ENCODE measurements at regions not wholly inside any gene's neighbourhood (a gene's known extent, or its start where the extent isn't known, plus 50 kb on each side); places are given as distances from the start of the nearest gene placed in this dataset.

DNA sequence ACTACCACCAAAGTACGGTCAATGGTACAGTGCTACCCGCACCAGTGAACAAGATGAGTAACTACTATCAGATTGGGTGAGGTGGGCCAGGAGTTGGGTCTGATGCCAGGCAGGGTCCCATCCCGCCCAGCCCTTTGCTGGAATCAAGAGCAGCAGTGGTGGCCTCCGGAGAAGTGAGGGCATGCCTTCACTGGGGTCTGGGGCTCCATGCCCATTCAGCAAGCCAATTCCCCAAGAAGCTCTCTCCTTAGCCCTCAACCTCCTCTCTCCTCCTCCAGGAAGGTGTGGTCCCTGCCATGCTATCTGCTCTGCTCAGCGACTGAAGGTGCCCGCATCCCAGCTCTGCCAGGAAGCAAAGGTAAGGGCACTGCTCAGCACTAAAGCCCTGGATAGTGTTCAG lies 62.7 kb upstream of the CPLX2 start:
- DNase-seq = no peak

DNA sequence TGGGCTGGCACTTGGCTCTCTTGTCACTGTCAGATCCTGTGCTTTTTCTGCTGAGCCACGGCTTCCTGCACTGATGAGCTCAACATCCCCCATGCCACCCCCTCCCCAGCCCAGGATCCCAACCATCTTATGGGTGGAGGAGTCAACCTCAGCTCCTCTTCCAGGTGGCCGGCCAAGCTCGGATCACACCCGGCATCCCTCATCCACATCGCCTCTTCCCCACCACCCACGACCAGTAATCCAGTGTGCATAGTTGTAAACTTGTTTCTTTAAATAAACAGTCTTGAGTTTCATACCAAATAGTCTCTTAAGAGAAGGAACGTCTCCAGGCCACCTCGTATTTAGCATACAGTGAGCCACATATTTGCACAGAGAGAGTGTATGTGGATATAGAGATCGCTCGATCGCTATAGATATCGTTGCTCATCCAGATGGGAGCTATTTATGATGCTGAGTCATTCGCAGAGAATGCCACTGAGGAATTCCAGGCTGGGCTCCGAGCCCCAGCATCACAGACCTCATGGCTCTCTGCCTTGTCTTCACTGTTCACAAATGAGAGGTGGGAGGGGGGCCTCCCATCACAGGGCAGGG lies 61.8 kb upstream of the CPLX2 start:
- no peak for DNase-seq

DNA sequence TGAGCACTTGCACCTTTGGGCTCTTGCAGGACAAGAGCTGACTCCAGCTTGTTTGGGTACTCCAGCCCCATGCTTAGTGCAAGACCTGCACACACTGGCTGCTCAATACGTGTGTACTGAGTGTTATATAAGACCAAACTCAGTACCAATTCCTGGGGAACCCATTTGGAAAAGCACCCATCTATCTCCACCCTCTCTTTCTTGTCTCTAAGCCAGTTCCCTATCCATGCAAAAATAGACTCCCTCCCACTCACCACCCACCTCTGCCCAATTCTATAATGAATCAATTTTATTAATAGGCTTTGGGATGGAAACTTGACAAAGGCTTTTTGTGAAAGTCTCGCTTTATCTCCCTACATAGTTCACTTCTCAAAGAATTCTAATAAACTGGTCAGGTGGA lies 60.9 kb upstream of the CPLX2 start:
- DNase-seq = no peak

DNA sequence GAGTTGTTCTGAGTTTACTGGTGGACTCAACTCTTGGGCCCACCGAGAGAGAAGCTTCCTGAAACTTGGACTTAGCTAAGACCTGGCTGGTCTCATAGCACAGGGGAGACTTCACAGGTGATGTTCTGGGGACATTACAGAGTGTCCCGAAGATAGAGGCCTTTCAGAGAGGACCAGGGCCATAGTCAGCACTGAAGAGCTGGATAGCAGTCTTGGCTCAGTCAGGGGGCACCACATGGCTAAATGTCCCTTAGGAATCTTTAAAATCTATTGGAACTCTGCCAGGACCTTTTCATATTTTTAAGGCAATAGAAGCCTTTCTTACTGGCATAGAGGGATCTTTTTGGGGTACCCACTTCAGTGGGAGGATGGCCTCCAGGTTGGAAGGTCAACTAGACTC lies 59.8 kb upstream of the CPLX2 start:
- DNase-seq = no peak

DNA sequence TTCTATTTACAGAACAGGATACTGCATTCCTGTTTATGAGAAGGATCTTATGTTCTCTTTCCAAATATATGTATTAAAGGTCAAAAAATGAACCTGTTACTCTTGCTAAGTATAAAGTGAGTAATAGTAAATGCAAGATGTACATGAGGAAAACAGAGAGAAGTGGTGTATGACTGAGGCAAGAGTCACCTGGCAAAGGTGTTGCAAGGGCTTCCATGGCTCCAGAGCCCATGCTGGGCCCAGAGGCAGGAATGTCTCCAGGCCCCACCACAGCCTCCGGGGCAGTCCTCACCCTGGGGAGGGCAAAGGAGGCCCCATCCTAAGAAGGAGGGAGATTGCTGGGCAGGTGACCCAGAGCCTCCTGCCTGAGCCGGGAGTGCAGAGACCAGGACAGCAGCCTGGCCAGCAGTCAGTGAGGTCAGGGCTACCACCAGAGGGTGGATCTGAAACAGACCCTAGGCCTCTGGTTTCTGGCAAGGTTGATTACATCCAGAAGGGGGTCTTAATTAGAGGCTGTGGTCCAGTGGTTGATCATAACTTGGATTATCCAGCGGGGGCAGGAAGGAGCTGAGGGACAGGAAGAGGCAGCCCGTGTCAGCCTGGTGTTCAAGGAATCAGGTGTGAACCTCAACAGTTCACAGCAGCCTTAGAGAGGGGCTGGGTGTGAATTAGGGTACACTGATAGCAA lies 57.3 kb upstream of the CPLX2 start:
- no peak for DNase-seq

DNA sequence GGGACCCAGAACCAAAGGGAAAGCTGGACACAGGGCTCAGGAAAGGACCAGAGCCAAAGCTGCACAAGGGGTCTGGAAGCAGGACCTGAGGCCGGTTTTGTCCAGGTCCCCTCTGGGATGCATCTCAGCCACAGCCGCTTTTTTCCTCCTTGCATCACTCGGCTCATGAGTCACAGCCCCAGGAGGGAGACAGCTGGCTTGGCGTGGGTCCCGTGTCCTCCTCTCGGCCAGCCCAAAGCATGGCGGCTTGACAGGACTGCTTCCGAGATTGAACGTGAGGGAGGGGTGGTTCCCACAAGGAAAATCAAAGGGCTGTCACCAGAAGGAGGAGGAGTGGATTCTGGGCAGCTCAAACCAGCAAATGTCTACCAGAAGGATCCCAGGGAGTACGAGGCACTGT lies 56.7 kb upstream of the CPLX2 start:
- no peak for DNase-seq

DNA sequence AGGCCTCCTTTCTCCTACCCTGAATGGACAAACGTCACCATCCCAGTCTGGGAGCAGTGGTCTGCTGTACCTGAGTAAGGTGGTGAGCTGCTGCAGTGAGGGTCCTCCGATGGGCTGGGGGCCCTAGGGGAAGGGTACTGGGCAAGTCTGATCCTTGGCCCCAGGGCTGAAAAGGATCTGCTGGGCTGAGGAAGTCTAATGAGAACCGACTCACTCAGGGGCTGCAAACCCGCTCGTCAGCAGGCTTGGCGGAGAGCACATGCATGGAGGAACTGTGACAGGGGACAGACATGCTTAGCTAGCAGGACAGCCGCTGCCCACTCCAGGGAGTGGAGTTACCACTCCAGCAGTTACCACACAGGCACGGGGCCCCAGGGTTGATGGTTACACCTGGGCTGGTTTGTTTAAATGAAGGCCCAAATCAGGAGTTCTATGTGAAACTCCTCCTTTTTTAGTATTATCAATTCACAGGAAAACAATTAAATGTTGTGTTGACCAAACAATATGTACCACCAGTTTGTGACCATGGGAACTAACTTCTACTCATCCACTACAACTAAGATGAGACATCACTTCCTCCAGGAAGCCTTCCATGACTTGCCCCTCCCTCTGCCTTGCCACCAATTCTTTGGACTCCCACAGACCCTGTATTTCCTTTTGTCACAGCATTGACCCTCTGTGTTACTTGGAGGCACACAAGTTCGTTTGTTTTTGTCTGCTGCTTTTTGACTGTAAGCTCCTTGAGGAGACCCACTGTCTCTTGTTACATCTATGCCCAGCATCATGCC lies 56.1 kb upstream of the CPLX2 start:
- no peak for DNase-seq

DNA sequence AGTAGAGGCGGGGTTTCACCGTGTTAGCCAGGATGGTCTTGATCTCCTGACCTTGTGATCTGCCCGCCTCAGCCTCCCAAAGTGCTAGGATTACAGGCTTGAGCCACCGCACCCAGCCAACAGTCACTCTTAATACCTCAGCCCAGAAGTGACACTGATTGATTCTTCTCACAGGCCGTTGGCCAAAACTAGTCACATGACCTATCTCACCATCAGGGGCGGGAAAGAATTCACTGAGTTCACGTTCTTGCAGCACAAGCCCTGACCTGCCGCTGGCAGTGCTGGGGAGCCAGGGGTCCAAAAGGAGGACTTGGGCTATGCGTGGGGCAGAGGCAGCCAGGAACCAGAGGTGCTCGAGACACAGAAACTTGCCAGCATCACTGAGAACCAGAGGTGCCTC lies 55.0 kb upstream of the CPLX2 start:
- no peak for DNase-seq

DNA sequence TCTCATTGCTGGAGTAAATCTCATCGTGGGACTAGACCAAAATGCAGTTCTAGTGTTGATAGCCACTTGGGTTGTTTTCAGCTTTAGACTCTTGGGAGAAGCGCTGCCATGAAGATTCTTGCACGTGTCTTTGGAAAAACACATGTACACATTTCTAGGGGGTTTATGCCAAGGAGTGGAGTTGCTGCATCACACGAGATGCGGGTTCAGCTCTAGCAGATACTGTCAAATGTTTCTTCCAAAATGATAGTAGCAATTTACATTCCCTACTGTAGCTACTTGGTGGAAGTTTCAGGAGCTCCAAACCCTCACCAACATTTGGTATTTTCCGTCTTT lies 52.3 kb upstream of the CPLX2 start:
- DNase-seq = no peak

DNA sequence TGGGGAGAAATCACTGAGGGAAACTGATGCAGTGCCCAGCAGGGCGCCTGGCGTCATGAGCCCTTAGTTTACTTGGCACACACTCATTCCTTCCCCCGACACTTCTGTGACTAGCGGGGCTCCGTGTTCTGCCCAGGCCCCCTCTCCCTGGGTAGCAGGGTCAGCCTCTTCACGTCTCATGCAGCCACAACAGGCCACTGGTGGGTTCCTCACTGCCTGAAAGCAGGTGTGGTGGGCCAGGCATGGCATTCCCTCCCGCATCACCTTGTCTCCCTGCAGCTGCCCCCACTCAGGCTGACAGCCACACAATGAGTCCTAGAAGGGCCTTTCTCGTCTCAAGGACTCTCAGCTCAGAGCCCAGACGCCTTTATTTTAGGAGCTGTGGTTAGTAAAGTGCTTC lies 51.1 kb upstream of the CPLX2 start:
- no peak for DNase-seq

All from CD4-positive, alpha-beta T cell treated with Interleukin-4 for 4 hours (primary cell).